Midbrain (tissue), 1 donor: ENCODE measurements at regions not wholly inside any gene's neighbourhood (a gene's known extent, or its start where the extent isn't known, plus 50 kb on each side); places are given as distances from the start of the nearest gene placed in this dataset.

Experiments used
- DNase-seq: peaks from one replicate; lab custom pipeline; 2025; lab: John Stamatoyannopoulos, UW

GRCh38 chr1:34656299-34656698 is 98.5 kb upstream of the GJB5 start:
- DNase-seq = no peak

- DNase-seq = no peak
Measured at GRCh38 chr1:34656731-34657130, 98.1 kb upstream of the GJB5 start.

- DNase-seq = no peak
Measured at GRCh38 chr1:34657266-34657665, 97.6 kb upstream of the GJB5 start.

GRCh38 chr1:34657849-34658248 is 97.0 kb upstream of the GJB5 start:
- no peak for DNase-seq

- DNase-seq = no peak
Measured at GRCh38 chr1:34663031-34663430, 91.8 kb upstream of the GJB5 start.

- DNase-seq = no peak
Measured at GRCh38 chr1:34668063-34668462, 86.8 kb upstream of the GJB5 start.

GRCh38 chr1:34670982-34671381 is 83.9 kb upstream of the GJB5 start:
- DNase-seq = no peak

GRCh38 chr1:34671887-34672286 is 83.0 kb upstream of the GJB5 start:
- no peak for DNase-seq

- DNase-seq = peak; percentile 40
Measured at GRCh38 chr1:34681480-34682451, 73.1 kb upstream of the GJB5 start.

- no peak for DNase-seq
Measured at GRCh38 chr1:34682452-34683223, 72.2 kb upstream of the GJB5 start.

GRCh38 chr1:34683616-34684015 is 71.2 kb upstream of the GJB5 start:
- DNase-seq = no peak

GRCh38 chr1:34684266-34684665 is 70.6 kb upstream of the GJB5 start:
- DNase-seq = no peak

- no peak for DNase-seq
Measured at GRCh38 chr1:34685225-34685624, 69.6 kb upstream of the GJB5 start.

GRCh38 chr1:34686531-34686930 is 68.3 kb upstream of the GJB5 start:
- DNase-seq = no peak

- DNase-seq = no peak
Measured at GRCh38 chr1:34688006-34688741, 66.7 kb upstream of the GJB5 start.

- DNase-seq = no peak
Measured at GRCh38 chr1:34690269-34690668, 64.6 kb upstream of the GJB5 start.

GRCh38 chr1:34693081-34693480 is 61.8 kb upstream of the GJB5 start:
- DNase-seq = no peak

- no peak for DNase-seq
Measured at GRCh38 chr1:34694383-34694782, 60.5 kb upstream of the GJB5 start.

- DNase-seq = no peak
Measured at GRCh38 chr1:34695580-34695979, 59.3 kb upstream of the GJB5 start.

GRCh38 chr1:34696230-34696629 is 58.6 kb upstream of the GJB5 start:
- no peak for DNase-seq

- no peak for DNase-seq
Measured at GRCh38 chr1:34696981-34697380, 57.9 kb upstream of the GJB5 start.

- DNase-seq = no peak
Measured at GRCh38 chr1:34697818-34698217, 57.0 kb upstream of the GJB5 start.
